ENCODE measurements at regions not wholly inside any gene's neighbourhood (a gene's known extent, or its start where the extent isn't known, plus 50 kb on each side); places are given as distances from the start of the nearest gene placed in this dataset.

DNA sequence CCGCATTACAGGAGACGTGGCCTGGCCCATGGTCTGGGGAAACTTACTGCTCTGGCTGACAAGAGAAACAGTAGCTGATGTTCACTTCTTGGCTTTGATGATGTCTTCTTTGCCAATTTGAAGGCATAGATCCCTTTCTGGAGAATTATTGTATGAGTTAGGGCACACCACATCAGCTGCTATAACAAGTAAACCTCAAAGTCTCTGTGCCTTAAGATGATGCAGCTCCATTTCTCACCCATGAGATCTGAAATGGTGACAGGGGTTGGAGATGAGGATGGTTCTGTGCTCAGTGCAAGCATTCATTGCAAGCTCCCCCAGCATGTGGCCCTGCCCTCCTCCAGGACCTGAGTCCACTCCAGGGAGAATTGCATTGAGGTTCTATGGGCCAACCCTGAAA is 157.4 kb downstream of the IRX5 start:
- DNase-seq (no peak), ATAC-seq (no peak)
- 95 to 97% (median 96%) methylated on average over 2 of the region's 2 CpGs for WGBS, 3 donors
- Histone ChIP-seq H3K27me3 (ENCODE audit: insufficient read depth in 3 of 3, low read length in 2 of 3) (no peaks in the 10 kb centered on the region), H3K27ac (no peak overlapping the region), H3K9me3 (no peaks in the 10 kb centered on the region), H3K4me1 (no peaks in the 10 kb centered on the region), H3K4me3 (no peak overlapping the region), H3K36me3 (ENCODE audit: insufficient read depth in 1 of 2, low read depth in 1 of 2) (no peaks in the 10 kb centered on the region)
- TF ChIP-seq, protein P1, sequence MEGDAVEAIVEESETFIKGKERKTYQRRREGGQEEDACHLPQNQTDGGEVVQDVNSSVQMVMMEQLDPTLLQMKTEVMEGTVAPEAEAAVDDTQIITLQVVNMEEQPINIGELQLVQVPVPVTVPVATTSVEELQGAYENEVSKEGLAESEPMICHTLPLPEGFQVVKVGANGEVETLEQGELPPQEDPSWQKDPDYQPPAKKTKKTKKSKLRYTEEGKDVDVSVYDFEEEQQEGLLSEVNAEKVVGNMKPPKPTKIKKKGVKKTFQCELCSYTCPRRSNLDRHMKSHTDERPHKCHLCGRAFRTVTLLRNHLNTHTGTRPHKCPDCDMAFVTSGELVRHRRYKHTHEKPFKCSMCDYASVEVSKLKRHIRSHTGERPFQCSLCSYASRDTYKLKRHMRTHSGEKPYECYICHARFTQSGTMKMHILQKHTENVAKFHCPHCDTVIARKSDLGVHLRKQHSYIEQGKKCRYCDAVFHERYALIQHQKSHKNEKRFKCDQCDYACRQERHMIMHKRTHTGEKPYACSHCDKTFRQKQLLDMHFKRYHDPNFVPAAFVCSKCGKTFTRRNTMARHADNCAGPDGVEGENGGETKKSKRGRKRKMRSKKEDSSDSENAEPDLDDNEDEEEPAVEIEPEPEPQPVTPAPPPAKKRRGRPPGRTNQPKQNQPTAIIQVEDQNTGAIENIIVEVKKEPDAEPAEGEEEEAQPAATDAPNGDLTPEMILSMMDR (IDR thresholded peaks at IDR 0.05) = no peak
- intact Hi-C loops (cut with DNase I) = no loop called here

DNA sequence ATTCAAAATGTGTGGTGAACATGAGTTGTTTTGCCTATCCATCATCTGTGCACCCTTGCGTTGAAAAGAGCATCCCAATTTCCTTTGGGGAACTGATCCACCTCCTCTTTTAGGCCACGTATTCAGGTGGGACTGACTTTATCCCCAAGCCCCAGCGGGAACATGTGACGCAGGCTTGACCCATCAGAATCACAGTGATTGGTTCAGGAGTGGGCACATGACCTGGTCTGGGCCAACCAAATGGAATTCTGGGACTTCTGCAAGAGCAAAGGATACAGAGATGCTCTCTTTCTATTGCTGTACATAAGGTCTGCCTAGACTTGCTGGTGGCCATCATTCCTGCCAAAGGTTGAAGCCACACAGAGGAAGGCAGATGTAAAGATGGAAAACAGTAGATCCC is 158.9 kb downstream of the IRX5 start:
- no peak overlapping the region for H3K27ac ChIP-seq
- TF ChIP-seq, protein P1 (IDR thresholded peaks at IDR 0.05) = no peak
- 91 to 96% (median 95%) methylated on average over 4 of the region's 4 CpGs for WGBS, 3 donors
- H3K4me3 ChIP-seq = no peak overlapping the region
- intact Hi-C loops (cut with DNase I) = no loop called here
- no peaks in the 10 kb centered on the region for H3K9me3 ChIP-seq
- ATAC-seq (no peak), DNase-seq (no peak)
- H3K27me3 ChIP-seq (ENCODE audit: insufficient read depth in 3 of 3, low read length in 2 of 3) = no peaks in the 10 kb centered on the region
- H3K36me3 ChIP-seq (ENCODE audit: insufficient read depth in 1 of 2, low read depth in 1 of 2) = no peaks in the 10 kb centered on the region
- no peaks in the 10 kb centered on the region for H3K4me1 ChIP-seq

DNA sequence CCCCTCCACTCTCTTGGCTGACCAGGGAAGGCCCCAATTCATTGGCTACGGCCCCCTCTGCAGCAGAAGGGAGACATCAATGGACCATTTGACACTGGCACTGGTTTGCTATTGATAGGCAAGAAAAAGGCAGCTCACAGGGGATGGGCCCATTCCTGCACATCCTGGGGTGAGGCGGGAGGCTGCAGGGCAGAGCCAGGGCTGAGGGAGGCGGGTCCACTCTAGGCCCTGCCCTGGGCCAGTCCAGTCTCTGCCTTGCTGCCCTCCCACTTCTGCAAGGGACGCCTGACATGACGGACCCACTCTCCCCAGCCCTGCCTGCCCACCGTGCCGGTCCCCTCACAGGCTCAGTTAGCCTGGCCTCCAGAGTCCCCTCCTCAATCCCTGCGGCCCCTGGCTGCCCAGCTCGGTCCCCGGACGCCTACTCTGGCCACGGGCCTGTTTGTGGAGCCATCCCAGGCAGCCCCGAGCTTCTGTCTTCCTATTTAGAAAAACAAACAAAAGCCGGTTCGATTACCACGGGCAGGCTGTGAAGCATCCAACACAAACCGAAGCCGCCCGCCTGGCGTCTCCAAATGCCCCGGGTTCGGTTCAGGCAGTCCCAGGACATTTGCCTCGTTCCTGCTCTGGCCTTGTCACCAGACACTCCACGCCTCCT is 160.7 kb downstream of the IRX5 start:
- TF ChIP-seq, protein P1 (IDR thresholded peaks at IDR 0.05) = no peak
- H3K4me1 ChIP-seq = no peaks in the 10 kb centered on the region
- no peaks in the 10 kb centered on the region for H3K27me3 ChIP-seq (ENCODE audit: insufficient read depth in 3 of 3, low read length in 2 of 3)
- H3K9me3 ChIP-seq = no peaks in the 10 kb centered on the region
- intact Hi-C loops (cut with DNase I) = no loop called here
- 65 to 69% (median 67%) methylated on average over 24 of the region's 24 CpGs for WGBS, 3 donors
- DNase-seq (no peak), ATAC-seq (no peak)
- no peak overlapping the region for H3K27ac ChIP-seq
- no peak overlapping the region for H3K4me3 ChIP-seq
- H3K36me3 ChIP-seq (ENCODE audit: insufficient read depth in 1 of 2, low read depth in 1 of 2) = no peaks in the 10 kb centered on the region

DNA sequence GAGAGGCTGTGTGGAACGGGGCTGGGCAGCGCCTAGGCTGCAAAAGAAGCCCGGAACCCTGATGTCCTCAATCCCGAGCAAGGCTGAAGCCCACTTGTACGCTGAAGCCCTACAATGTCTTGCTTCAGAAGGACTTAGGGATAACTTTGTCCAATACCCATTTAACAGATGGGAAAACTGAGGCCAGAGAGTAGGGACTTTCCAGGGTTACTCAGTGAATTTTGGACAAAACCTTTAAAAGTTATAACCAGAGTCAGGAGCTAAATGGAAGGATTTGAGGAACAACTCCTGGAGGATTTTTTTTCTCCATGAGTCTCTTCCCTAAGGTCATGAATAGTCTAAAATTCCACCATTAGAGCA is 161.2 kb downstream of the IRX5 start:
- WGBS, 3 donors = 89 to 93% (median 92%) methylated on average over 5 of the region's 5 CpGs
- no peak for ATAC-seq

More for the DNA sequence above, 161.2 kb downstream of the IRX5 start:
- Histone ChIP-seq H3K4me1 (no peaks in the 10 kb centered on the region), H3K27me3 (ENCODE audit: insufficient read depth in 3 of 3, low read length in 2 of 3) (no peaks in the 10 kb centered on the region), H3K27ac (no peak overlapping the region), H3K9me3 (no peaks in the 10 kb centered on the region), H3K4me3 (no peak overlapping the region), H3K36me3 (ENCODE audit: insufficient read depth in 1 of 2, low read depth in 1 of 2) (no peaks in the 10 kb centered on the region)
- DNase-seq = no peak
- intact Hi-C loops (cut with DNase I) = no loop called here
- TF ChIP-seq, protein P1 (IDR thresholded peaks at IDR 0.05) = no peak

All from psoas muscle (tissue), 7 donors.